GM23338 (cell line): ENCODE measurements at regions not wholly inside any gene's neighbourhood (a gene's known extent, or its start where the extent isn't known, plus 50 kb on each side); places are given as distances from the start of the nearest gene placed in this dataset.

Source experiments
- ATAC-seq: fragments of 200-7000 bp; cut with Tn5 transposase; 3 replicates; pipeline ENCODE4 v1.9.1; 2020
- DNase-seq: peaks from one replicate; pipeline ENCODE4 v3.0.0-alpha.2; 2015; ENCODE audit warnings: low spot score
- H2AFZ ChIP-seq: fragments of 200-600 bp; sonication (generic); 2 replicates; pipeline ENCODE4 v1.8.0; 2016; ENCODE audit warnings: antibody characterized with exemption, mild to moderate bottlenecking, moderate library complexity
- H3F3A ChIP-seq: fragments of 200-600 bp; sonication (generic); replicated peaks from 2 replicates; pipeline ENCODE4 v1.8.0; 2017; ENCODE audit warnings: antibody characterized with exemption, mixed run types, low read depth
- H3K27ac ChIP-seq: fragments of 200-600 bp; sonication (generic); 2 replicates; pipeline ENCODE4 v1.6.1; 2016; ENCODE audit warnings: low read depth
- H3K27me3 ChIP-seq: fragments of 200-600 bp; sonication (generic); 2 replicates; pipeline ENCODE4 v1.8.0; 2016; ENCODE audit warnings: mild to moderate bottlenecking, mixed run types, moderate library complexity; ENCODE audit not compliant: insufficient read depth
- H3K36me3 ChIP-seq: fragments of 200-600 bp; sonication (generic); 2 replicates; pipeline ENCODE4 v1.8.0; 2016; ENCODE audit warnings: mild to moderate bottlenecking; ENCODE audit not compliant: insufficient read depth
- H3K4me1 ChIP-seq: fragments of 200-600 bp; sonication (generic); 2 replicates; pipeline ENCODE4 v1.8.0; 2016; ENCODE audit warnings: mild to moderate bottlenecking, moderate library complexity; ENCODE audit not compliant: insufficient read depth
- H3K4me2 ChIP-seq: fragments of 200-600 bp; sonication (generic); 2 replicates; pipeline ENCODE4 v1.7.1; 2017; ENCODE audit warnings: mixed run types
- H3K4me3 ChIP-seq: fragments of 200-600 bp; sonication (generic); 2 replicates; pipeline ENCODE4 v1.6.1; 2016; ENCODE audit warnings: mixed run types
- H3K79me2 ChIP-seq: fragments of 200-600 bp; sonication (generic); replicated peaks from 2 replicates; pipeline ENCODE4 v1.8.0; 2017; ENCODE audit warnings: mild to moderate bottlenecking; ENCODE audit not compliant: insufficient read depth
- H3K9me2 ChIP-seq: fragments of 200-600 bp; sonication (generic); 2 replicates; pipeline ENCODE4 v1.8.0; 2017; ENCODE audit not compliant: insufficient read depth
- H4K20me1 ChIP-seq: fragments of 200-600 bp; sonication (generic); replicated peaks from 2 replicates; pipeline ENCODE4 v1.8.0; 2017; ENCODE audit warnings: mild to moderate bottlenecking; ENCODE audit not compliant: insufficient read depth
- H3K27ac Mint-ChIP-seq: 2 replicates; pipeline ENCODE4 v1.8.0; 2020; ENCODE audit warnings: inconsistent platforms, mild to moderate bottlenecking, moderate library complexity, mixed read lengths
- H3K27me3 Mint-ChIP-seq: 3 replicates; pipeline ENCODE4 v1.8.0; 2022; ENCODE audit warnings: low read depth, mild to moderate bottlenecking, moderate library complexity, mixed read lengths, inconsistent platforms; ENCODE audit not compliant: insufficient read depth, poor library complexity
- H3K36me3 Mint-ChIP-seq: 3 replicates; pipeline ENCODE4 v1.8.0; 2021; ENCODE audit warnings: low read depth, mild to moderate bottlenecking, inconsistent platforms, moderate library complexity, mixed read lengths
- H3K4me1 Mint-ChIP-seq: 3 replicates; pipeline ENCODE4 v1.8.0; 2020; ENCODE audit warnings: mild to moderate bottlenecking, inconsistent platforms, mixed read lengths
- H3K4me3 Mint-ChIP-seq: 3 replicates; pipeline ENCODE4 v1.8.0; 2021; ENCODE audit warnings: moderate library complexity, mild to moderate bottlenecking, inconsistent platforms, mixed read lengths
- H3K9me3 Mint-ChIP-seq: 3 replicates; pipeline ENCODE4 v1.8.0; 2020; ENCODE audit warnings: moderate library complexity, mild to moderate bottlenecking, inconsistent platforms, mixed read lengths
- CREB1 ChIP-seq: fragments of 250-450 bp; sonication (Bioruptor Pico); IDR thresholded peaks from 2 replicates; pipeline ENCODE4 v1.5.0; 2020; ENCODE audit warnings: low read depth, mild to moderate bottlenecking, moderate library complexity
- CTCF ChIP-seq, 2 experiments: fragments of 200-600 bp in 1 of 2; sonication (generic) in 1 of 2; conservative IDR thresholded peaks; 2 replicates each; pipeline versions ENCODE4 v1.5.1 to v1.6.1; 2016 to 2017; ENCODE audit warnings: antibody characterized with exemption in 2 of 2, low read depth in 2 of 2, mild to moderate bottlenecking in 2 of 2, moderate library complexity in 1 of 2
- EZH2 ChIP-seq: fragments of 200-600 bp; sonication (generic); IDR thresholded peaks from one replicate; pipeline ENCODE4 v1.8.0; 2017; ENCODE audit warnings: antibody characterized with exemption, mild to moderate bottlenecking, low read depth; ENCODE audit not compliant: unreplicated experiment
- EZH2phosphoT487 ChIP-seq: fragments of 200-600 bp; sonication (generic); IDR thresholded peaks from one replicate; pipeline ENCODE4 v1.8.1; 2018; ENCODE audit warnings: antibody characterized with exemption; ENCODE audit not compliant: unreplicated experiment
- JUNB ChIP-seq: IDR thresholded peaks from one replicate; pipeline ENCODE4 v1.6.1; 2016; ENCODE audit warnings: antibody characterized with exemption; ENCODE audit not compliant: unreplicated experiment
- NANOG ChIP-seq: IDR thresholded peaks from 2 replicates; pipeline ENCODE4 v1.6.1; 2016; ENCODE audit warnings: antibody characterized with exemption, borderline replicate concordance
- POLR2AphosphoS5 ChIP-seq: IDR thresholded peaks from 2 replicates; pipeline ENCODE4 v1.6.1; 2016; ENCODE audit warnings: antibody characterized with exemption, low read depth
- REST ChIP-seq: IDR thresholded peaks from one replicate; pipeline ENCODE4 v1.6.1; 2018; ENCODE audit warnings: antibody characterized with exemption; ENCODE audit not compliant: unreplicated experiment
- STAT1 ChIP-seq: IDR thresholded peaks from one replicate; pipeline ENCODE4 v1.6.1; 2016; ENCODE audit warnings: antibody characterized with exemption; ENCODE audit not compliant: unreplicated experiment
- ZNF114 ChIP-seq: fragments of 250-450 bp; sonication (Bioruptor Pico); IDR thresholded peaks from 2 replicates; pipeline ENCODE4 v1.5.0; 2020; ENCODE audit warnings: mild to moderate bottlenecking, moderate library complexity
- ZNF331 ChIP-seq: fragments of 250-450 bp; sonication (Bioruptor Pico); IDR thresholded peaks from 2 replicates; pipeline ENCODE4 v1.5.0; 2020; ENCODE audit warnings: low read depth, mild to moderate bottlenecking, moderate library complexity
- ZNF462 ChIP-seq: fragments of 250-450 bp; sonication (Bioruptor Pico); IDR thresholded peaks from 2 replicates; pipeline ENCODE4 v1.5.0; 2020; ENCODE audit warnings: mild to moderate bottlenecking, moderate library complexity

- no peak for TF ChIP-seq CTCF (conservative IDR thresholded peaks at IDR 0.05; ENCODE audit: low read depth in 2 of 2)
Observed at GRCh38 chr18:78445880-78446279, 533.7 kb upstream of the SALL3 start (continued).

- Mint-ChIP-seq H3K27me3 (peaks cover 2% of the 10 kb centered on the region), H3K4me3 (no peak overlapping the region), H3K36me3 (peaks cover 41% of the 10 kb centered on the region), H3K9me3 (peaks cover 33% of the 10 kb centered on the region), H3K27ac (no peak overlapping the region), H3K4me1 (no peaks in the 10 kb centered on the region)
- Histone ChIP-seq H3K36me3 (no peaks in the 10 kb centered on the region; the same call in 1 of the 2 replicates), H3K79me2 (no peaks in the 10 kb centered on the region), H3K4me1 (no peaks in the 10 kb centered on the region), H3K4me2 (no peak overlapping the region), H2AFZ (no peak overlapping the region), H3K9me2 (no peaks in the 10 kb centered on the region), H3K4me3 (no peak overlapping the region), H3K27me3 (no peaks in the 10 kb centered on the region), H4K20me1 (no peaks in the 10 kb centered on the region), H3F3A (no peaks in the 10 kb centered on the region), H3K27ac (no peak overlapping the region)
- DNase-seq (no peak), ATAC-seq (no peak)
- no peak for TF ChIP-seq JUNB
- no peak for TF ChIP-seq NANOG
- TF ChIP-seq ZNF331: no peak
- TF ChIP-seq CTCF (conservative IDR thresholded peaks at IDR 0.05; ENCODE audit: low read depth in 2 of 2): no peak
- TF ChIP-seq EZH2phosphoT487: no peak
- TF ChIP-seq POLR2AphosphoS5: no peak
- no peak for TF ChIP-seq REST
- TF ChIP-seq ZNF114 (CRISPR knock-in tag): no peak
- TF ChIP-seq CREB1 (CRISPR knock-in tag): no peak
- no peak for TF ChIP-seq ZNF462 (CRISPR knock-in tag)
- no peak for TF ChIP-seq STAT1
- no peak for TF ChIP-seq EZH2
Observed at GRCh38 chr18:78447211-78447610, 532.4 kb upstream of the SALL3 start.
